Nephron (organoid): ENCODE measurements at regions not wholly inside any gene's neighbourhood (a gene's known extent, or its start where the extent isn't known, plus 50 kb on each side); places are given as distances from the start of the nearest gene placed in this dataset.

ENCODE experiments used
- H3K27ac Mint-ChIP-seq, 3 experiments: 2 replicates each; pipeline ENCODE4 v1.8.0; 2020; ENCODE audit warnings: mixed read lengths in 3 of 3, mild to moderate bottlenecking in 2 of 3, moderate library complexity in 1 of 3
- H3K27me3 Mint-ChIP-seq: 2 replicates; pipeline ENCODE4 v1.8.0; 2021; ENCODE audit warnings: low read depth, mild to moderate bottlenecking, moderate library complexity, mixed read lengths
- H3K36me3 Mint-ChIP-seq: 2 replicates; pipeline ENCODE4 v1.8.0; 2020; ENCODE audit warnings: low read depth, mixed read lengths
- H3K4me1 Mint-ChIP-seq: 2 replicates; pipeline ENCODE4 v1.8.0; 2020; ENCODE audit warnings: mixed read lengths
- H3K4me3 Mint-ChIP-seq, 3 experiments: 2 replicates each; pipeline ENCODE4 v1.8.0; 2020; ENCODE audit warnings: mild to moderate bottlenecking in 3 of 3, mixed read lengths in 3 of 3, moderate library complexity in 2 of 3
- H3K9me3 Mint-ChIP-seq: 2 replicates; pipeline ENCODE4 v1.8.0; 2020; ENCODE audit warnings: mixed read lengths
- TF ChIP-seq, protein P1 (sequence below), 3 experiments: fragments of 200-600 bp; sonication (generic); IDR thresholded peaks; one replicate each; pipeline ENCODE4 v1.5.0; 2021; ENCODE audit warnings: antibody characterized with exemption in 3 of 3; ENCODE audit not compliant: unreplicated experiment in 3 of 3

DNA sequence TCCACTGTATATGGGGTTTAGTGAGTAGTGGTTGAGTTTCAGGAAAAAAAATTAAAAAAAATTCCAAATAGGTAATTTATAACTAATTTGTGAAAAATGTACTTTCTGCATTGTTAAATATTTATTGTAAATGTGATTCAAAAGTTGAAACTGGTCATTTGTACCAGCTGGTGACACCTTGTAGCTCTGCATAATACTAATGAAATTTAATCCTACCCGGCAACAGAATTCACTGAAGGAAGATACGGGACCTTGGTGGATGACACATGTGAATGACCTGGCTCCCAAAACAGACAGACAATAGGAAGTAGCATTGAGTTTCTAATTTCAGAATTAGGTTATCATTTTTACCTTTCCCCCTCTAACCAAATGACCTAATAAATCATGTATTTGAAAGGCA, 73.8 kb downstream of the SLITRK6 start:
- TF ChIP-seq, protein P1, sequence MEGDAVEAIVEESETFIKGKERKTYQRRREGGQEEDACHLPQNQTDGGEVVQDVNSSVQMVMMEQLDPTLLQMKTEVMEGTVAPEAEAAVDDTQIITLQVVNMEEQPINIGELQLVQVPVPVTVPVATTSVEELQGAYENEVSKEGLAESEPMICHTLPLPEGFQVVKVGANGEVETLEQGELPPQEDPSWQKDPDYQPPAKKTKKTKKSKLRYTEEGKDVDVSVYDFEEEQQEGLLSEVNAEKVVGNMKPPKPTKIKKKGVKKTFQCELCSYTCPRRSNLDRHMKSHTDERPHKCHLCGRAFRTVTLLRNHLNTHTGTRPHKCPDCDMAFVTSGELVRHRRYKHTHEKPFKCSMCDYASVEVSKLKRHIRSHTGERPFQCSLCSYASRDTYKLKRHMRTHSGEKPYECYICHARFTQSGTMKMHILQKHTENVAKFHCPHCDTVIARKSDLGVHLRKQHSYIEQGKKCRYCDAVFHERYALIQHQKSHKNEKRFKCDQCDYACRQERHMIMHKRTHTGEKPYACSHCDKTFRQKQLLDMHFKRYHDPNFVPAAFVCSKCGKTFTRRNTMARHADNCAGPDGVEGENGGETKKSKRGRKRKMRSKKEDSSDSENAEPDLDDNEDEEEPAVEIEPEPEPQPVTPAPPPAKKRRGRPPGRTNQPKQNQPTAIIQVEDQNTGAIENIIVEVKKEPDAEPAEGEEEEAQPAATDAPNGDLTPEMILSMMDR (IDR thresholded peaks at IDR 0.05; ENCODE audit: unreplicated experiment in 3 of 3) = no peak
- Mint-ChIP-seq H3K36me3 (no peaks in the 10 kb centered on the region), H3K27me3 (no peaks in the 10 kb centered on the region), H3K4me1 (no peaks in the 10 kb centered on the region), H3K4me3 (no peak overlapping the region), H3K27ac (no peak overlapping the region), H3K9me3 (no peaks in the 10 kb centered on the region)

DNA sequence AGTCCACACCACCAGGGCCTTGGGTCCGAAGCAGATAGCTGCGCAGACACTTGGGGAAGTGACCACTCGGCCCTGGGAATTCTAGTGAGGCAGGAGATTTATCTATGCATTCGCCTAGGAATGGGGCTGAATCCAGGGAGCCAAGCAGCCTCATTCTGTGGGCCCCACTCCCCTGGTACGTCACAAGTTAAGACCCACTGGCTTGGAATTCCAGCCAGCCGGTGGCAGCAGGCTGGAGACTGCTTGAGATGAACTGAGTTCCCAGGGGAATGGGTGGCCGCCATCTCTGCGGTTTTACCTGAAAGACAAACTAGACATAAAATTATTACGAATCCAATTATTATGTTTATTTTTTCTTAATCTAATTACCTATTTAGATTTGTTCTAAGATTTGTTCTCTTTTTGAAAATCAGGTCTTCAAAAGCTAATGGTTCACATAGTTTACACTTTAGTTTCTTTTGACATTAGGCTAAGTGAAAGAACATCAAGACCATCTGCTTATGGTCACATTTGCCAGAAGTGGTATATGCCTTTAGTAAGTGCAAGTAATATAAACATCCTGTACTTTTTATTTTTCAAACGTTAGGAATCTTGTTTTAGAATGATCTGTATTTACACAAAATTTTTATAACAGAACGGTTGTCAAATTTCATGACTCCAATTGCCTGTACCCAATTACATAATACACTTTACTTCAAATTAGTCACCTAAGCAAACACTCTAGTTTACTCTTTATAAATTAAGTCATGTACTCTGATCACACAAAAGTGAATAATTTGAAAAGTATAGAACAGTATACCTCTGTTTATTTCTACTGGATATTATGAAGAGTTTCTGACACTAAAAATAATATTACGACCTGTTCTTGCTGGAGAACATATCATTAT, 74.4 kb downstream of the SLITRK6 start:
- H3K36me3 Mint-ChIP-seq = no peaks in the 10 kb centered on the region
- no peaks in the 10 kb centered on the region for H3K9me3 Mint-ChIP-seq
- H3K27ac Mint-ChIP-seq = no peak overlapping the region
- no peaks in the 10 kb centered on the region for H3K27me3 Mint-ChIP-seq
- TF ChIP-seq, protein P1 (IDR thresholded peaks at IDR 0.05; ENCODE audit: unreplicated experiment in 3 of 3) = no peak
- no peaks in the 10 kb centered on the region for H3K4me1 Mint-ChIP-seq
- H3K4me3 Mint-ChIP-seq = no peak overlapping the region

DNA sequence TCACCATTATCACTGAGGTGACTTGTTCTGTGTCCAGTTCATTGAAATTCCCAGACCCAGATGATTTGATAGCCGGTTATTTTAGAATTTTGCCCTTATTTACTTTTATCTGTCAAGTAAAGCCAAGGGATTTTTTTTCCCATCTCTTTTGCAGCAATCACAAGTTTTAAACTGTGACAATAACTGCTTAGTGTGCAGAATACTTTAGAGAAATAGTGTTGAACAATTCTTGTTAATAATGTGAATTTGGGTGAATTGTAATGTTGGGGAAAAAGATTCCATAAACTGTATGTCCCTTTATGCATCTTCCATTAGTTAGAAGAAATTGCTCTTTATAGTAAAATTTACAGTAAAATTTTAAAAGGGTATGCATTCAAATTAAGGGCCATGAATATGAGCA, 79.5 kb downstream of the SLITRK6 start:
- Mint-ChIP-seq H3K36me3 (no peaks in the 10 kb centered on the region), H3K4me1 (no peaks in the 10 kb centered on the region), H3K27me3 (no peaks in the 10 kb centered on the region), H3K4me3 (no peak overlapping the region), H3K27ac (no peak overlapping the region), H3K9me3 (no peaks in the 10 kb centered on the region)
- TF ChIP-seq, protein P1 (IDR thresholded peaks at IDR 0.05; ENCODE audit: unreplicated experiment in 3 of 3) = no peak

DNA sequence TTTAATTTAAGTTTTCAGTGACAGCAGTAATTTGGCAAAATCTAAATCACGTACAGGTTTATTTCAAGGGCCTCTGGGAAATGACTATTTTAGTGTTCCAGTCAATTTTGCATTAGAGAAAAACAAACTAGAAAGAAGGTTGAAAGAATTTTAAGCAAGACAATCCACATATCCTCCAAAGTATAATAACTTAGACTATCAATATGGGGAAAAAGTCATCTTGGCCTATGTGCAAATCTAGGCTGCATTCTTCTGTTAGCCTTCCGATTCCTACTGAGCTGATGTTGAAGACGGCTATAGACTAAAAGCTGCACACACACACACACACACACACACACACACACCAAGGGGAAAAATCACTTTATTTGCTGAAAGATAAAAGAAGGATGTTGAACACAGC, 81.3 kb downstream of the SLITRK6 start:
- H3K27ac Mint-ChIP-seq = no peak overlapping the region
- no peaks in the 10 kb centered on the region for H3K9me3 Mint-ChIP-seq
- TF ChIP-seq, protein P1 (IDR thresholded peaks at IDR 0.05; ENCODE audit: unreplicated experiment in 3 of 3) = no peak
- no peaks in the 10 kb centered on the region for H3K27me3 Mint-ChIP-seq
- H3K4me1 Mint-ChIP-seq = no peaks in the 10 kb centered on the region
- no peaks in the 10 kb centered on the region for H3K36me3 Mint-ChIP-seq
- H3K4me3 Mint-ChIP-seq = no peak overlapping the region

DNA sequence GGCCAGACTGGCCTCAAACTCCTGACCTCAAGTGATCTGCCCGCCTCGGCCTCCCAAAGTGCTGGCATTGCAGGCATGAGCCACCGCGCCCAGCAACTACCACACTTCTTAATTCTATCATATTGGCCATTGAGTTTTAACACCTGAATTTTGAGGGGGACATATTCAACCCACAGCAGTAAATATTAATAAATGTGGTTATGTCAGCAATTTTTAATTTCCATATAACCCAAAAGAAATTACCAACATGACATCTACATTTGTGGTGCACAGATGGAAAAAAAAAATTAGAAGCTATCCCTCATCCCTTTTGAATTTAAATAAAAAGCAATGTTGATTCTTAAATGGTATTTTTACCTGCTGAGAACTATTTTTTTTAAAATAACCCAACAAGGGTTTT, 88.7 kb downstream of the SLITRK6 start:
- Mint-ChIP-seq H3K4me1 (no peaks in the 10 kb centered on the region), H3K27me3 (no peaks in the 10 kb centered on the region), H3K27ac (no peak overlapping the region), H3K36me3 (no peaks in the 10 kb centered on the region), H3K4me3 (no peak overlapping the region), H3K9me3 (no peaks in the 10 kb centered on the region)
- TF ChIP-seq, protein P1 (IDR thresholded peaks at IDR 0.05; ENCODE audit: unreplicated experiment in 3 of 3) = no peak

DNA sequence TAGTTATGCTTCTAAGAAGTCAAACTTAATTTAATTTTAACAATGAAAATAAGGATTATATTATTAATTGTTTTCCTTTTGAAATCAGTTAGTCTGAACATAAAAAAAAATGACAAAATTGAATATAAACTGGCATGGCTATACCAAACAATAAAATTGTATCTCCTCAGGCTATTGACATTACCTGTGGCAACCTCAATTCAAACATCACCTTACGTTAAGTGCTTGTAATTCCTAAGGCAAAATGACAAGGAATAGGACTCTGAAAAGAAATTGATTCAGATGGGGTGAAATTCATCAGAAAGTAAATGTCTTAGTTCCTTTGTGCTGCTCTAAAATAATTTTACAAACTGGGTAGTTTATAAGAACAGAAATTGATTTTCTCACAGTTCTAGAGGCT, 89.5 kb downstream of the SLITRK6 start:
- no peaks in the 10 kb centered on the region for H3K9me3 Mint-ChIP-seq
- TF ChIP-seq, protein P1 (IDR thresholded peaks at IDR 0.05; ENCODE audit: unreplicated experiment in 3 of 3) = no peak
- H3K27ac Mint-ChIP-seq = no peak overlapping the region
- no peaks in the 10 kb centered on the region for H3K27me3 Mint-ChIP-seq
- no peak overlapping the region for H3K4me3 Mint-ChIP-seq
- no peaks in the 10 kb centered on the region for H3K4me1 Mint-ChIP-seq
- no peaks in the 10 kb centered on the region for H3K36me3 Mint-ChIP-seq
